Suprapubic skin (tissue), 3 donors: ENCODE measurements at regions not wholly inside any gene's neighbourhood (a gene's known extent, or its start where the extent isn't known, plus 50 kb on each side); places are given as distances from the start of the nearest gene placed in this dataset.

Experiments
- EP300 ChIP-seq: sonication (generic); formaldehyde crosslinking; IDR thresholded peaks from one replicate; pipeline ENCODE4 v1.6.1; 2017; ENCODE audit warnings: antibody characterized with exemption
- TF ChIP-seq, protein P1 (sequence below), 2 donors: fragments of 200-600 bp in 1 of 2; fragments of 450-650 bp in 1 of 2; sonication (generic) in 1 of 2; IDR thresholded peaks; one replicate each; pipeline ENCODE4 v1.5.1; 2016 to 2019; ENCODE audit warnings: antibody characterized with exemption in 2 of 2, mild to moderate bottlenecking in 1 of 2, moderate library complexity in 1 of 2

DNA sequence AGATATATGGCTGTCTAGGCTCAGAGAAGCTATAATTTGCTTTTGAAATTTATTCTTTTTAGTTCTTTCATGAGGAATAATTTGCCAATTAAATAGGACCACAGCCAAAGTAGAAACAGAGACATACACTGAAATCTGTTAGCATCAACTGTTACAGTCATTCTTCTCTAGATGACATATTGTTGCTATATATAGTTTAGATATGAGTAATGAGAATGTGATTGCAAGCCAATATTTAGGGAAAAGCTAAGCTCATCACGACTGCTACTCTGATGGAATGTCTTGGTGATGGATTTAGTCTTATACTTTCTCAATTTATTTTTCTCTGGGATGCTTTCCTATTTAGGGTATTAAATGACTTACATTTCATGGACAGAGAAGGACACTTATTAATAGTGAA lies 259.1 kb downstream of the LNPK start:
- TF ChIP-seq EP300 = no peak
- TF ChIP-seq, protein P1, sequence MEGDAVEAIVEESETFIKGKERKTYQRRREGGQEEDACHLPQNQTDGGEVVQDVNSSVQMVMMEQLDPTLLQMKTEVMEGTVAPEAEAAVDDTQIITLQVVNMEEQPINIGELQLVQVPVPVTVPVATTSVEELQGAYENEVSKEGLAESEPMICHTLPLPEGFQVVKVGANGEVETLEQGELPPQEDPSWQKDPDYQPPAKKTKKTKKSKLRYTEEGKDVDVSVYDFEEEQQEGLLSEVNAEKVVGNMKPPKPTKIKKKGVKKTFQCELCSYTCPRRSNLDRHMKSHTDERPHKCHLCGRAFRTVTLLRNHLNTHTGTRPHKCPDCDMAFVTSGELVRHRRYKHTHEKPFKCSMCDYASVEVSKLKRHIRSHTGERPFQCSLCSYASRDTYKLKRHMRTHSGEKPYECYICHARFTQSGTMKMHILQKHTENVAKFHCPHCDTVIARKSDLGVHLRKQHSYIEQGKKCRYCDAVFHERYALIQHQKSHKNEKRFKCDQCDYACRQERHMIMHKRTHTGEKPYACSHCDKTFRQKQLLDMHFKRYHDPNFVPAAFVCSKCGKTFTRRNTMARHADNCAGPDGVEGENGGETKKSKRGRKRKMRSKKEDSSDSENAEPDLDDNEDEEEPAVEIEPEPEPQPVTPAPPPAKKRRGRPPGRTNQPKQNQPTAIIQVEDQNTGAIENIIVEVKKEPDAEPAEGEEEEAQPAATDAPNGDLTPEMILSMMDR (IDR thresholded peaks at IDR 0.05) = no peak
